ENCODE measurements at regions not wholly inside any gene's neighbourhood (a gene's known extent, or its start where the extent isn't known, plus 50 kb on each side); places are given as distances from the start of the nearest gene placed in this dataset.

DNA sequence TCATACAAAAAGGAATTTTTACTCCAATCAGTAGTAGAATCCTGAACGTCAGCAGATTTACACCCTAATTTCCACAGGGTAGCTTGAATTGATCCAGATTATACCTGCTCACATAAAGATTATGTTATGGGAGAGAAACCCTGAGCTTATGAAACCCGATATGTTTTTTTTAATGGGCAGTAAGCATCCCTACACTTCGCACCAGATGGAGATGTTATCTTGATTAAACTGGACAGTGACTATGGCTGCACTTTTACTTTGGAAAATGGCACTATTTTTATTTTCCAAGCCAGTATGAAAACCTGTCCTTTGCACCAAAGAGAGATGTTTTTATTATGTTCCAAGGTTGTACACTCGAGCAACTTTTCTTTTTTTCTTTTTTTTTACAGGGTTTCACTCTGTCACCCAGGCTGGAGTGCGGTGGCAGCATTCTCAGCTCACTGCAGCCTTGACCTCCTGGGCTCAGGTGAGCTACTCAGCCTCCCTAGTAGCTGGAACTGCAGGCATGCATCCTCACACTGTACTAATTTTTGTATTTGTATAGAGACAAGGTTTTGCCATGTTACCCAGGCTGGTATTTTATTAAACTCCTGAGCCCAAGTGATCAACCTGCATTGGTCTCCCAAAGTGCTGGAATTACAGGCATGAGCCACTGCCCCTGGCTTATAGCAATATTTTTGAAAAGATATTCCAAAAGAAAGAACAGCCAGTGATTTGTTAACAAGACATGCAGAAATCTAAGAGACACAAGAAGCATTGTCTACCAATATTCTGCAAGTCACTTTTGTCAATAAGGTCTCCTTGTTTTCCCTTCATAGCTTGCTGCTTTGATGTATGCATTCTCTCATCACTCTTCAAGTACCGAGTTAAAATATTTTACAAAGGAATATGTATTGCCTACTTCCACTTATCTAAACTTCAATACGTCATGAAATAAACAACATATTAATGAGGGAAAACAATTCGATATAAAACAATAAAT lies 1412.6 kb downstream of the ZPLD1 start:
- intact Hi-C loops (cut with DNase I): no loop called here
- Histone ChIP-seq H3K4me1 (no peaks in the 10 kb centered on the region), H3K9me3 (no peaks in the 10 kb centered on the region), H3K4me3 (no peak overlapping the region), H3K36me3 (ENCODE audit: insufficient read depth in 1 of 2, low read depth in 1 of 2) (no peaks in the 10 kb centered on the region), H3K27ac (no peak overlapping the region), H3K27me3 (ENCODE audit: insufficient read depth in 3 of 3, low read length in 2 of 3) (no peaks in the 10 kb centered on the region)
- TF ChIP-seq, protein P1, sequence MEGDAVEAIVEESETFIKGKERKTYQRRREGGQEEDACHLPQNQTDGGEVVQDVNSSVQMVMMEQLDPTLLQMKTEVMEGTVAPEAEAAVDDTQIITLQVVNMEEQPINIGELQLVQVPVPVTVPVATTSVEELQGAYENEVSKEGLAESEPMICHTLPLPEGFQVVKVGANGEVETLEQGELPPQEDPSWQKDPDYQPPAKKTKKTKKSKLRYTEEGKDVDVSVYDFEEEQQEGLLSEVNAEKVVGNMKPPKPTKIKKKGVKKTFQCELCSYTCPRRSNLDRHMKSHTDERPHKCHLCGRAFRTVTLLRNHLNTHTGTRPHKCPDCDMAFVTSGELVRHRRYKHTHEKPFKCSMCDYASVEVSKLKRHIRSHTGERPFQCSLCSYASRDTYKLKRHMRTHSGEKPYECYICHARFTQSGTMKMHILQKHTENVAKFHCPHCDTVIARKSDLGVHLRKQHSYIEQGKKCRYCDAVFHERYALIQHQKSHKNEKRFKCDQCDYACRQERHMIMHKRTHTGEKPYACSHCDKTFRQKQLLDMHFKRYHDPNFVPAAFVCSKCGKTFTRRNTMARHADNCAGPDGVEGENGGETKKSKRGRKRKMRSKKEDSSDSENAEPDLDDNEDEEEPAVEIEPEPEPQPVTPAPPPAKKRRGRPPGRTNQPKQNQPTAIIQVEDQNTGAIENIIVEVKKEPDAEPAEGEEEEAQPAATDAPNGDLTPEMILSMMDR (IDR thresholded peaks at IDR 0.05): no peak
- ATAC-seq (no peak), DNase-seq (no peak)
- 67 to 75% (median 72%) methylated on average over 8 of the region's 8 CpGs for WGBS, 3 donors

DNA sequence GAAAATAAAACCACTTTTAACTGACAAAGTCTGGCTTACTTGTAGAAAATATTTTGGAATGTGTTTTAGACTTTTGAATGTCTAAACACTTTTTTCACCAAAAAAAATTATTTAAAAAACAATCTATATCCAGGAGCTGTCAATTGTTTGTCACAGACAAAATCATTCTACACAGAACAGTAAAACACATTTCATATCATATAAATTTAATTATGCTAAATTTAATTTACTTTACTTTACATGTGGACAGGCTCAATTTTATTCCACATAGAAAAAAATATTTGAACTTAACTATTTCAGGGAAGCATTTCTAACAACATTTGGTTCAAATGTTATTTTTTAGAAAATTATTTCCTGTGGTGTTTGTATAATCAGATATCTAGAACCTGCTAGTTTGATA lies 1417.0 kb downstream of the ZPLD1 start:
- DNase-seq (no peak), ATAC-seq (no peak)
- Histone ChIP-seq H3K27me3 (ENCODE audit: insufficient read depth in 3 of 3, low read length in 2 of 3) (no peaks in the 10 kb centered on the region), H3K4me1 (no peaks in the 10 kb centered on the region), H3K4me3 (no peak overlapping the region), H3K36me3 (ENCODE audit: insufficient read depth in 1 of 2, low read depth in 1 of 2) (no peaks in the 10 kb centered on the region), H3K27ac (no peak overlapping the region), H3K9me3 (no peaks in the 10 kb centered on the region)
- intact Hi-C loops (cut with DNase I): no loop called here
- TF ChIP-seq, protein P1 (IDR thresholded peaks at IDR 0.05): no peak

DNA sequence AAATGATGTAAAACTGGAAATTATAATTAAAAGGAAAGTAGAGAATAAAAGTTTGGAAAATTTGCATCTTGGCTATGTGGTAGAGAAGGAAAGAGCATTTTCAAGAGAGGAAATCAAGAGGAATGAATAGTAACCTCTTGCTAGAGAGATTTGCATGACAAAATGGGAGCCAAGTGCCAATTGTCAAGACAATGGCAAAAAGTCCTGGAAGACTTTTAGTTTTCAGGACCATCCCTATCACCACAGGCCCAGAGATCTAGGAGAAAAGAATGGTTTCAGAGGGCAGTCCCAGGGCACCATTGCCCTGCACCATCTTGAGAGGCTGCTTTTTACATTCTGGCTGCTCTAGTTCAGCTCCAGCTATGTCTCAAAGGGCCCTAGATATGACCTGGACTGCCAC lies 1427.6 kb downstream of the ZPLD1 start:
- H3K36me3 ChIP-seq (ENCODE audit: insufficient read depth in 1 of 2, low read depth in 1 of 2): no peaks in the 10 kb centered on the region
- TF ChIP-seq, protein P1 (IDR thresholded peaks at IDR 0.05): no peak
- H3K4me3 ChIP-seq: no peak overlapping the region
- H3K4me1 ChIP-seq: no peaks in the 10 kb centered on the region
- no peak for ATAC-seq
- no peak for DNase-seq
- no peaks in the 10 kb centered on the region for H3K27me3 ChIP-seq (ENCODE audit: insufficient read depth in 3 of 3, low read length in 2 of 3)
- intact Hi-C loops (cut with DNase I): no loop called here
- H3K9me3 ChIP-seq: no peaks in the 10 kb centered on the region
- H3K27ac ChIP-seq: no peak overlapping the region

DNA sequence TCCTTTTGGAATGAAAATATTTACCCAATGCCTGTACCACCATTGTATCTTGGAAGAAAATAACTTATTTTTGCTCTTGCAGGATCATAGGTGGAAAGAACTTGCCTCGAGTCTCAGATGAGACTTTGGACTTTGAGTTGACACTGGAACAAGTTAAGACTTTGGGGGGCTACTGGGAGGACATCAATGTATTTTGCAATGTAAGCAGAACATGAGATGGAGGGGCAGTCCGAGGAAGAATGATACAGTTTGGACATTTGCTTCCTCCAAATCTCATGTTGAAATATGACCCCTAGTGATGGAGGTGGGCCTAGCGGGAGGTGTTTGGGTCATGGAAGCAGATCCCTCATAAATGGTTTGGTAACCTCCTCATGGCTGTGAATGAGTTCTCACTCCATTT lies 1428.6 kb downstream of the ZPLD1 start:
- ATAC-seq (no peak), DNase-seq (no peak)
- Histone ChIP-seq H3K4me3 (no peak overlapping the region), H3K27me3 (ENCODE audit: insufficient read depth in 3 of 3, low read length in 2 of 3) (no peaks in the 10 kb centered on the region), H3K36me3 (ENCODE audit: insufficient read depth in 1 of 2, low read depth in 1 of 2) (no peaks in the 10 kb centered on the region), H3K9me3 (no peaks in the 10 kb centered on the region), H3K27ac (no peak overlapping the region), H3K4me1 (no peaks in the 10 kb centered on the region)
- WGBS, 3 donors: 76 to 87% (median 78%) methylated on average over 3 of the region's 3 CpGs
- TF ChIP-seq, protein P1 (IDR thresholded peaks at IDR 0.05): no peak
- intact Hi-C loops (cut with DNase I): no loop called here

DNA sequence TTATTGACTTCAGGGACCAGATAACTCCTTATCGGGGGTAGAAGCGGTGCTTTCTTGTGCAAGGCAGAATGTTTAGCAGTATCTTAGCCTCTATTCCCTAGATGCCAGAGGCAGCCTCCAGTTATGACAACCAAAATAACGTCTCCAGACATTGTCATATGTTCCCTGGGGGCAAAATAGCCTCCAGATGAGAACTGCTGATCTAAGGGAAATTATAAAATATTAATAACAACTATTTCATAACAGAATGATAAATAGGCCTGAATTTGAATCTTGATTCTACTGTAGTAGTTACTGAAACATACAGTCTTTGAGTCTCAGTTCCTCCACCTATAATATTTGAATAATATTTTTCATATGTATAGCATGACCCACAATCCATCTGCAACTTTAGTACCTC lies 1431.3 kb downstream of the ZPLD1 start:
- 75 to 83% (median 77%) methylated on average over 3 of the region's 3 CpGs for WGBS, 3 donors
- TF ChIP-seq, protein P1 (IDR thresholded peaks at IDR 0.05): no peak
- Histone ChIP-seq H3K36me3 (ENCODE audit: insufficient read depth in 1 of 2, low read depth in 1 of 2) (no peaks in the 10 kb centered on the region), H3K4me3 (no peak overlapping the region), H3K27me3 (ENCODE audit: insufficient read depth in 3 of 3, low read length in 2 of 3) (no peaks in the 10 kb centered on the region), H3K27ac (no peak overlapping the region), H3K4me1 (no peaks in the 10 kb centered on the region), H3K9me3 (no peaks in the 10 kb centered on the region)
- DNase-seq (no peak), ATAC-seq (no peak)
- intact Hi-C loops (cut with DNase I): no loop called here

All from psoas muscle (tissue), 7 donors.